Activated CD8-positive, alpha-beta T cell treated with anti-CD3 and anti-CD28 coated beads, Interleukin-2, amount 10 ng/mL, durations not matched to agents 7 days and 5 days (primary cell): ENCODE measurements at regions not wholly inside any gene's neighbourhood (a gene's known extent, or its start where the extent isn't known, plus 50 kb on each side); places are given as distances from the start of the nearest gene placed in this dataset.
"Not testable (repeated sequence)": the region's sequence is repeated elsewhere in the genome, so short reads cannot be mapped to it uniquely, and the experiment has no call there.

Experiments
- ATAC-seq: fragments of 150-1000 bp; cut with Tn5 transposase; one replicate; pipeline ENCODE4 v1.10.0; 2021; ENCODE audit warnings: moderate library complexity
- CTCF ChIA-PET: fragments of 350-600 bp; sonication (Branson Sonifier 250); formaldehyde crosslinking; loops from one replicate; lab custom pipeline; 2021; ENCODE audit warnings: antibody characterized with exemption; lab: Charles Lee
- POLR2A ChIA-PET: fragments of 350-600 bp; sonication (Branson Sonifier 250); formaldehyde crosslinking; loops from one replicate; lab custom pipeline; 2021; ENCODE audit warnings: antibody characterized with exemption; lab: Charles Lee
- DNase-seq: peaks from one replicate; pipeline ENCODE4 v3.0.0-alpha.2; 2020
- H3K27ac Mint-ChIP-seq: one replicate; pipeline ENCODE4 v1.8.0; 2021; ENCODE audit warnings: mild to moderate bottlenecking, mixed read lengths
- H3K27me3 Mint-ChIP-seq: one replicate; pipeline ENCODE4 v1.8.0; 2021; ENCODE audit warnings: low read depth, mixed read lengths
- H3K36me3 Mint-ChIP-seq: one replicate; pipeline ENCODE4 v1.8.0; 2021; ENCODE audit warnings: low read depth, mixed read lengths
- H3K4me1 Mint-ChIP-seq: one replicate; pipeline ENCODE4 v1.8.0; 2021; ENCODE audit warnings: low read depth, mixed read lengths
- H3K4me3 Mint-ChIP-seq: one replicate; pipeline ENCODE4 v1.8.0; 2021; ENCODE audit warnings: mild to moderate bottlenecking, mixed read lengths
- H3K9me3 Mint-ChIP-seq: one replicate; pipeline ENCODE4 v1.8.0; 2022; ENCODE audit warnings: mixed read lengths; ENCODE audit not compliant: insufficient read depth

DNA sequence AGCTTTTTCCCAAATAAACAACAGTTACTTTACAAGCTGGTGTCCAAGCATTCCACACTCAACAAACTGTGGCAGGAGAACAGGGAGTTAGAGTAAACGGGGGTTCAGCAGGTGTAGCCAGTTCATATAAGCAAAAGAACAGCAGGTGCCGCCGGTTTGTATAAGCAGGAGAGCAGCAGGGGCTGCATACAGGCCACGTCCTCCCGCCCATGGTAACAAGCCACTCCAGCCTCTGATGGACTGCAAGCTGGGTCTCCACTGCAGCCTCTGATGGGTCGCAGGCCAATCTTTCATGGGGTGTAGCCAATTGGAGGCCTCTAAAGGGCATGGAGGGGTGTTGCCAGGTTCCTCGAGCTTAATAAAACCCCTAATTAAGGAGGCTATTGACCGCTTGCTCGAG is 189.3 kb downstream of the ANKRD30B start:
- POLR2A ChIA-PET, result no interaction called here
- Mint-ChIP-seq H3K9me3 (no peaks in the 10 kb centered on the region), H3K4me1 (no peaks in the 10 kb centered on the region), H3K27me3 (no peaks in the 10 kb centered on the region), H3K36me3 (no peaks in the 10 kb centered on the region), H3K27ac (no peak overlapping the region), H3K4me3 (no peak overlapping the region)
- ATAC-seq, result no peak
- CTCF ChIA-PET, result no interaction called here
- no peak for DNase-seq

DNA sequence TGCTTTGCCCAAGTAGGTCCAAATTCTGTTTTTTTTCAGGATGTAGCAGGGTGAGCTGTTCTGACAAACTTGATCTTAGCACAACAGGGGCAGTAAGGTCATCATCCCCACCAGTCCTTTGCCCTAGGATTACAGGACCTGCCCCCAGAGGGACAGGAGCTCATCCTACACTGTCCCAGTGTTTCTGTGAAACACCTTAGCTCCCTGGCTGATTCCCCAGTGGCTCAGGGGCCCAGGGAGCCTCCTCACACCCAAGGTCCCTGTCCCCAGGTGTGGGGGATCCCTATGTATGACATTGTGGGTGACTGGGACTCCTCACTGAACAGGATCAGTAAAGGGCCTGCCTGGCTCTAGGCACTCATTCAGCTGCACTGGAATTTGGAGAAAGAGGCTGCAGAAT is 191.2 kb downstream of the ANKRD30B start:
- H3K4me1 Mint-ChIP-seq, result no peaks in the 10 kb centered on the region
- ATAC-seq, result no peak

DNA sequence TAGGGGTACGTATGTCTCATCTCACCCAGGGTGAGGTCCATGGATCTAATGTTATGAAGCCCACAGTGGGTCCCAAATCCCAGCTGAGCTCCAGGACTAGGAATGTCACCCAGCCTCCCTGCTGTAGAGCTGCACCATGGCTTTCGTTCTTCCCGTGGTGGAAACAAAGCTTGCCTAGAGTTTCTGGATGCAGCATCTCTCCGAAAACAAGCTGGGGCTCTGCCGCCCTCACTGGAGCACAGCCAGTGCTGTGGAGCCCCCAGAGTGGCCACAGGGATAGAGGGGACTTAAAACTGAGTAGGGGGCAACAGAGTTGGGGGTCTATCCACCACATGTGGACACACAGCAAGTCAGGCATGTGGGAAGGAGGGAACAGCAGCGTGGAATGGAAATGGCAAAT is 192.1 kb downstream of the ANKRD30B start:
- not testable (repeated sequence) for H3K36me3 Mint-ChIP-seq

More for the DNA sequence above, 191.2 kb downstream of the ANKRD30B start:
- Mint-ChIP-seq H3K4me3 (no peak overlapping the region), H3K27ac (no peak overlapping the region), H3K27me3 (no peaks in the 10 kb centered on the region), H3K36me3 (no peaks in the 10 kb centered on the region), H3K9me3 (no peaks in the 10 kb centered on the region)
- POLR2A ChIA-PET, result no interaction called here
- DNase-seq, result no peak
- CTCF ChIA-PET, result no interaction called here

DNA sequence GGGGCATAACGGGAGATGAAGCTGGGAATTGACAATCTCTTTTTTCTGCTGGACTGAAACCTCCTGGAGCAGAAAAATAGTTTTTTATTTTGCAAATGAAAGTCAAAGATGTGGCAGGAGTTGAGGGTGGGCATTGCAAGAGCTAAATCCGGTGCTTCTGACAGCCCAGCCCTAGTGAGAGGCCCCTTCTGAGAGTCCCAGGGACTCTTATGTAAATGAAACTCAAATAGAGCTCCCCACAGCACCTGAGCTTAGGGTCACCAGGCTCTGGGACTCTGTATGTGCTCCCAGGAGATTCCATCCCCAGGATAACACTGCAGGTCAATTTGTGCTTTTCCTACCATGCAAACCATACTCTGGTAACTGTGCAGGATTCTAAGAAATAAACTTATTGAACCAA is 192.8 kb downstream of the ANKRD30B start:
- ATAC-seq (no peak), DNase-seq (no peak)
- H3K27me3 Mint-ChIP-seq, result no peaks in the 10 kb centered on the region
- H3K27ac Mint-ChIP-seq, result no peak overlapping the region
- no peaks in the 10 kb centered on the region for H3K4me1 Mint-ChIP-seq
- ChIA-PET POLR2A (no interaction called here), CTCF (no interaction called here)
- no peak overlapping the region for H3K4me3 Mint-ChIP-seq
- no peaks in the 10 kb centered on the region for H3K36me3 Mint-ChIP-seq
- no peaks in the 10 kb centered on the region for H3K9me3 Mint-ChIP-seq

More for the DNA sequence above, 192.1 kb downstream of the ANKRD30B start:
- DNase-seq, ATAC-seq, H3K4me1 Mint-ChIP-seq, POLR2A ChIA-PET, H3K4me3 Mint-ChIP-seq, CTCF ChIA-PET, H3K9me3 Mint-ChIP-seq, H3K27me3 Mint-ChIP-seq, H3K27ac Mint-ChIP-seq: not testable (repeated sequence)

DNA sequence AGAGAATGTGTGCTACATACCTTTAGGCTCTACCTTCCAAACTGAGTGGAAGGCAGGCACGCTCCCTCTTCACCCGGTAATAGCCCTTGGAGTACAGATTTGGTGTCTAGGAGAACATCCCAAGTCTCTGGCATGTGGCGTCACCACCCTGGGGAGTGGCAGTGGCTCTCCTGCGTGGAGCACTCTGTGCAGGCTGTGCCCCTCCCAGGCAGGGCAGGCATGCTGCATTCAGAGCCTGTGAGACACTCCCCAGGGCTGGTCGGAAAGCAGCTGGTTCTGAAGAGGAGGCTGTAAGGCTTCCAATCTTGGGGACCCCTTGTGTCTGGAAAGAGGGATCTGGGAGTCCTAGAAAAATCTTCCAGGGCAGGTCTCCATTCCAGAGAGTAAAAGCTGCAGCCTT is 193.3 kb downstream of the ANKRD30B start:
- no peak overlapping the region for H3K4me3 Mint-ChIP-seq
- DNase-seq (no peak), ATAC-seq (no peak)
- H3K4me1 Mint-ChIP-seq, result no peaks in the 10 kb centered on the region
- H3K9me3 Mint-ChIP-seq, result no peaks in the 10 kb centered on the region
- no peaks in the 10 kb centered on the region for H3K27me3 Mint-ChIP-seq
- no peaks in the 10 kb centered on the region for H3K36me3 Mint-ChIP-seq
- POLR2A ChIA-PET, result no interaction called here
- no peak overlapping the region for H3K27ac Mint-ChIP-seq
- CTCF ChIA-PET, result no interaction called here

DNA sequence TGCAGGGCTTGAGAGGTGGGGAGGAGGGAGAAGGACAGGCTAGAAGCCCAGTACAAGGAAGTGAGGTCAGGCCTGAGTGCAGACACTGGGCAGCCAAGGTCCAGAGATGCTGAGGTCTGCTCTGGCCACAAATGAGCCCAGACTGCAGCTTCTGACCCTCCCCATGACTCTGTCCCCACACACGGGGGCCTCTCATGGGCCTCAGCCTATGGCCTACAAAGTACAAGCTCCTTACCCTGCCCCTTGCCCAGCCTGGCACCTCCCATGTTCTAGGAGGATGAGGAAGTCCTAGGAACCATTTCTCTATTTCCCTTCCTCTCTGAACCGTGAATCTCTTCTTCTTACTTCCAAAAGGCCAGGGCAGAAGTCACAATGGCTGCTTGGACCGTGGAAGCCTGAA is 193.8 kb downstream of the ANKRD30B start:
- CTCF ChIA-PET, result no interaction called here
- Mint-ChIP-seq H3K4me1 (no peaks in the 10 kb centered on the region), H3K9me3 (no peaks in the 10 kb centered on the region), H3K27me3 (no peaks in the 10 kb centered on the region), H3K36me3 (no peaks in the 10 kb centered on the region), H3K4me3 (no peak overlapping the region), H3K27ac (no peak overlapping the region)
- ATAC-seq, result no peak
- no peak for DNase-seq
- POLR2A ChIA-PET, result no interaction called here

DNA sequence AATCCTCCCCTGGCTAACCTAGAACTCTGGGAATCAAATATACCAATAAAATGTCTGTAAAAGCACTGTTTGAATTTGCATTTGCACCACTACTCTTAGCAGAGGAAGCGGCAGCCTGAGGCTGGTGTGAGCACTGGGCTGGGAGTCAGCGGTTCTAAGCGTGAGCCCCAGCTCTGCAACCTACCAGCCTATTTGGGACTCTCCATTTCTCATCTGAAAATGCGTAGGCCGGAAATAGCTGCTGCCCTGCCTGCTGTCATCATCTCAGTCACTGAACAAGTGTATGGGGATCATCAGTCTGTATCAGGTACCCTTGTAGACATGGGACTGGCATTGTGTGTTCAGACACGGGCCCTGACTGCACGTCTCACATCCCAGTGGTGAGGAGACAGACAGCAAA is 194.3 kb downstream of the ANKRD30B start:
- DNase-seq (no peak), ATAC-seq (no peak)
- no peaks in the 10 kb centered on the region for H3K36me3 Mint-ChIP-seq
- no peaks in the 10 kb centered on the region for H3K9me3 Mint-ChIP-seq
- H3K27me3 Mint-ChIP-seq, result no peaks in the 10 kb centered on the region
- H3K4me3 Mint-ChIP-seq, result no peak overlapping the region
- ChIA-PET CTCF (no interaction called here), POLR2A (no interaction called here)
- H3K27ac Mint-ChIP-seq, result no peak overlapping the region
- no peaks in the 10 kb centered on the region for H3K4me1 Mint-ChIP-seq

DNA sequence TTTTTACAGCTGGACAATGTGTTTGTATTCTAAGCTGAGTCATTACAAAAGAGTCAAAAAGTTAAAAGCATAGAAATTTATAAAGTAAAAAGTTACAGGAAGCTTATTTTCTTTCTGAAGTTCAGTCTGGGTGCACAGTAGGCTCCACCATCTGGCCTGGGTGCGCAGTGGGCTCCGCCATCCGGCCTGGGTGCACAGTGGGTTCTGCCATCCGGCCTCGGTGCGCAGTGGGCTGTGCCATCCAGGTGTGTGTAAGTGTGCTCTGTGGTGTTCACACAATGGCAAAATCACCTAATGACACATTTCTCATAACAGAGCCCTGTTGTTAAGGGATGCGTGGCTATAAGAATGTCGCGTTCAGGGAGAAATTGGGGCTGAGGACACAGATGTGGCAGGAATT is 195.5 kb downstream of the ANKRD30B start:
- Mint-ChIP-seq H3K4me1 (no peaks in the 10 kb centered on the region), H3K36me3 (no peaks in the 10 kb centered on the region), H3K9me3 (no peaks in the 10 kb centered on the region), H3K27ac (no peak overlapping the region), H3K4me3 (no peak overlapping the region), H3K27me3 (no peaks in the 10 kb centered on the region)
- POLR2A ChIA-PET, result no interaction called here
- DNase-seq, result no peak
- no peak for ATAC-seq
- CTCF ChIA-PET, result no interaction called here

DNA sequence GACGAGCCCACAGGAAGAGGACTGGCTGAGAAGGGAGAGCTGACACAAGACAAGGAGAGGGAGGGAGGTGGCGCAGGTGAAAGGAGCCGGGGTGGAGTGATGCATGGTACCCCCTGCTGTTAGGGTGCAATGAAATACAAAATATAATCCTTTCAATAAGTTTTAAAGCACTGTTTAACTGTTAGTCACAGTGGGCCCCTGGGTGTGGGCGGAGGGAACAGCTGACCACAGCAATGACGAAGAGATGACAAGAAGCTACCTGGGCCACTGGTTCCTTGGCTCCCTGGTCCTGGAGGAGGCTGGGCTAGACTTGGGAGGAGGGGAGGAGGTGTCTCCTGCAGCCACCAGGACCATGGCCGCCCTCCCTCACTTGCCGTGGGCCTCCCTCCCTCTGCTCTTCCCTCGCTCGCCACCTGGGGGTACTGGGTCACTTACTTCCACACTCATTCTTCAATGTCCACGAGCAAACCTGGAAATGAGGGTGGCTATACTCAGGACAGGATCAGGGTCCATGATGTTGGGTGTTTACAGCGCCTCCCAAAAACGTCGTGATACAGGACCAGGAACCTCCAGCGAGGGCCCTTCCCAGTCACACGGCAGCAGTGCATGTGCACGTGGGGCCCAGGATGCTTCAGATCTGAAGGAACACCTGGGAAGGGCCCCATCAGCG is 196.1 kb downstream of the ANKRD30B start:
- no peak for ATAC-seq
- H3K4me1 Mint-ChIP-seq, result no peaks in the 10 kb centered on the region
- no peaks in the 10 kb centered on the region for H3K9me3 Mint-ChIP-seq
- ChIA-PET POLR2A (no interaction called here), CTCF (no interaction called here)
- H3K27me3 Mint-ChIP-seq, result no peaks in the 10 kb centered on the region
- no peak overlapping the region for H3K4me3 Mint-ChIP-seq
- no peaks in the 10 kb centered on the region for H3K36me3 Mint-ChIP-seq
- DNase-seq, result no peak
- no peak overlapping the region for H3K27ac Mint-ChIP-seq

DNA sequence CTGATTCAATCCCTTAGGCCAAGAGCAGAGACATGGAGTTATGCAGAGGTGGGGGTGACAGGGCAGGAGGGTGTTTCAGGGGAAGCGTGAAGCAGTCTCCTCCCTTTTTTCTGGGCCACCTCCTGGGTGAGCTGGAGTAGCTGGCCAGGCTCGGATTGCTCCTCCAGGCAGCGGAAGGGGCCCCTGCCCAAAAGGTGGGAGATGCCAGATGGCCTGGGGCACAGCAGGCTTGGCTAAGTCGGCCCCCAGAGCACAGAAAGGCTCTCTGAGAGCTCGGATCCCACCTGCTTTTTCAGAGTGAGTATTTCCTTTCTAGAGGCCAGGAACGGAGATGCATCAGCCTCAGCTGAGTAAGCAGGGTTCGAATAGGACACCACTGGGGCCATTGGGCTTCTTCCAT is 196.9 kb downstream of the ANKRD30B start:
- Mint-ChIP-seq H3K4me3 (no peak overlapping the region), H3K9me3 (no peaks in the 10 kb centered on the region), H3K27me3 (no peaks in the 10 kb centered on the region), H3K27ac (no peak overlapping the region), H3K36me3 (no peaks in the 10 kb centered on the region), H3K4me1 (no peaks in the 10 kb centered on the region)
- no peak for ATAC-seq
- CTCF ChIA-PET, result no interaction called here
- POLR2A ChIA-PET, result no interaction called here
- DNase-seq, result no peak

DNA sequence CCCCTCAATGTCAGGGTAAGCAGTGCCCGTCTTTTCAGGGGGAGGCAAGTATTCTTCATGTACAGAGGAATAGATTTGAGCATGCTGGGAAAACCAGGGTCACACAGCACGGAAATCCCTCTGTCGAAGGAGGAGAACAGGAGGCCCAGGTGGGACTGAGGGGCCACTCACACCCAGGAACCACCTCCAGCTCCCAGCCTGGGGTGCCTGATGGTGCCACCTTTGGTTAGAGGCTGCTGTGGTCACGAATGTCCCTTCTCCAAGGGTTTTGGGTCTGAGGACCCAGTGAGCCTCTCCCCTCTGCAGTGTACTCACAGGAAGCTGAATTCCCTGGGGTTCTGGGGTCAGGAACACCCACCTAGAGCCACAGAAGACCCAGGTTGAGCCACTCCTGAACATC is 197.3 kb downstream of the ANKRD30B start:
- Mint-ChIP-seq H3K9me3 (no peaks in the 10 kb centered on the region), H3K36me3 (no peaks in the 10 kb centered on the region), H3K27ac (no peak overlapping the region), H3K4me3 (no peak overlapping the region), H3K27me3 (no peaks in the 10 kb centered on the region), H3K4me1 (no peaks in the 10 kb centered on the region)
- CTCF ChIA-PET, result no interaction called here
- ATAC-seq (no peak), DNase-seq (no peak)
- POLR2A ChIA-PET, result no interaction called here

DNA sequence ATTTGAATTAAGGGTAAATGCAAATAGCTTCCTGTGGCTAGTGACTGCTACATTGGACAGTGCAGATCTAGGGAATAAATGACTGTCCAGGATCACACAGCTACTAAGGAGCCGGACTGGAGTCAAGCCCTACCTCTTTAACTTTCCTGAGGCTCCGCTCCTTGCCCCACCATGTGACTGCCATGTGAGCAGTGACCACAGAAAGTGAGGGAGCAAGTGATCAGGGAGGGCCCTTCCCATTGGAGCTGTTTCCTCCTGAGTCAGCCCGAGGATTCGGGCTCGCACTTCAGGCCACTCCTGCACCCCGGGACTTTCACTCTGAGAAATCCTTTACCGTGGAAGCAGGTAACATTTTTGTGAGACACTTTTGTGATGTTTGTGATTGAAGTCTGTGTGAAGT is 198.0 kb downstream of the ANKRD30B start:
- no peaks in the 10 kb centered on the region for H3K9me3 Mint-ChIP-seq
- H3K4me1 Mint-ChIP-seq, result no peaks in the 10 kb centered on the region
- DNase-seq (no peak), ATAC-seq (no peak)
- CTCF ChIA-PET, result no interaction called here
- H3K36me3 Mint-ChIP-seq, result no peaks in the 10 kb centered on the region
- H3K4me3 Mint-ChIP-seq, result no peak overlapping the region
- H3K27ac Mint-ChIP-seq, result no peak overlapping the region
- POLR2A ChIA-PET, result no interaction called here
- no peaks in the 10 kb centered on the region for H3K27me3 Mint-ChIP-seq
